DND-41 (cell line): ENCODE measurements at regions not wholly inside any gene's neighbourhood (a gene's known extent, or its start where the extent isn't known, plus 50 kb on each side); places are given as distances from the start of the nearest gene placed in this dataset.

Experiments used
- ATAC-seq: fragments of 200-7000 bp; cut with Tn5 transposase; 3 replicates; pipeline ENCODE4 v1.9.1; 2021; ENCODE audit warnings: low read depth; ENCODE audit not compliant: insufficient read depth
- DNase-seq: peaks from one replicate; pipeline ENCODE4 v3.0.0-alpha.2; 2020
- H2AFZ ChIP-seq: 2 replicates; pipeline ENCODE4 v1.6.0; 2012; ENCODE audit warnings: low read depth, low read length
- H3K27ac ChIP-seq: 2 replicates; pipeline ENCODE4 v1.5.1; 2012; ENCODE audit warnings: low read length, inconsistent platforms
- H3K27me3 ChIP-seq: fragments of 200-600 bp; sonication (generic); 2 replicates; pipeline ENCODE4 v1.6.0; 2012; ENCODE audit warnings: low read length, mild to moderate bottlenecking, inconsistent platforms; ENCODE audit not compliant: insufficient read depth, poor library complexity
- H3K36me3 ChIP-seq: 2 replicates; pipeline ENCODE4 v1.5.1; 2012; ENCODE audit warnings: low read length, inconsistent platforms; ENCODE audit not compliant: insufficient read depth
- H3K4me1 ChIP-seq: 2 replicates; pipeline ENCODE4 v1.5.1; 2012; ENCODE audit warnings: mild to moderate bottlenecking, low read length; ENCODE audit not compliant: insufficient read depth
- H3K4me2 ChIP-seq: 2 replicates; pipeline ENCODE4 v1.6.0; 2012; ENCODE audit warnings: mild to moderate bottlenecking, moderate library complexity, low read length, inconsistent platforms; ENCODE audit not compliant: insufficient read depth
- H3K4me3 ChIP-seq, 2 experiments: fragments of 200-600 bp in 1 of 2; shearing (Covaris generic) in 1 of 2; 2 replicates each; pipeline ENCODE4 v1.5.1; 2012 to 2016; ENCODE audit warnings: inconsistent platforms in 2 of 2, low read length in 2 of 2, mild to moderate bottlenecking in 2 of 2, low read depth in 1 of 2, moderate library complexity in 1 of 2
- H3K79me2 ChIP-seq: 2 replicates; pipeline ENCODE4 v1.6.0; 2012; ENCODE audit warnings: low read length, inconsistent platforms; ENCODE audit not compliant: insufficient read depth
- H3K9ac ChIP-seq: 2 replicates; pipeline ENCODE4 v1.6.0; 2012; ENCODE audit warnings: low read depth, mild to moderate bottlenecking, inconsistent platforms, low read length, moderate library complexity
- H3K9me3 ChIP-seq: 2 replicates; pipeline ENCODE4 v1.5.1; 2012; ENCODE audit warnings: low read length, moderate library complexity, mild to moderate bottlenecking, inconsistent platforms; ENCODE audit not compliant: insufficient read depth, severe bottlenecking
- H4K20me1 ChIP-seq: 2 replicates; pipeline ENCODE4 v1.6.0; 2012; ENCODE audit warnings: low read length; ENCODE audit not compliant: insufficient read depth
- CTCF ChIP-seq: IDR thresholded peaks from 2 replicates; pipeline ENCODE4 v1.5.1; 2012; ENCODE audit warnings: borderline replicate concordance, low read length, moderate library complexity, mild to moderate bottlenecking; ENCODE audit not compliant: poor library complexity, severe bottlenecking; ENCODE audit errors: extremely low read depth
- EZH2 ChIP-seq: IDR thresholded peaks from 3 replicates; pipeline ENCODE4 v1.6.1; 2012; ENCODE audit warnings: borderline replicate concordance, low read depth, mild to moderate bottlenecking, moderate library complexity, low read length, inconsistent platforms; ENCODE audit not compliant: severe bottlenecking

GRCh38 chr15:46644501-46645481 is 1010.0 kb downstream of the SQOR start:
- no peak for DNase-seq
- Histone ChIP-seq H3K9me3 (no peaks in the 10 kb centered on the region), H3K4me2 (no peak overlapping the region)

GRCh38 chr15:46646490-46646889 is 1011.7 kb downstream of the SQOR start:
- H3K79me2 ChIP-seq = no peaks in the 10 kb centered on the region
- H3K9me3 ChIP-seq = no peaks in the 10 kb centered on the region
- TF ChIP-seq CTCF = no peak
- TF ChIP-seq EZH2 = no peak
- H3K36me3 ChIP-seq = no peaks in the 10 kb centered on the region
- DNase-seq (no peak), ATAC-seq (no peak)
- H3K27me3 ChIP-seq = no peaks in the 10 kb centered on the region
- no peak overlapping the region for H3K4me3 ChIP-seq
- H4K20me1 ChIP-seq = no peaks in the 10 kb centered on the region
- no peaks in the 10 kb centered on the region for H3K4me1 ChIP-seq
- no peak overlapping the region for H2AFZ ChIP-seq
- no peak overlapping the region for H3K9ac ChIP-seq
- no peak overlapping the region for H3K4me2 ChIP-seq
- no peak overlapping the region for H3K27ac ChIP-seq

More at GRCh38 chr15:46644501-46645481, 1010.0 kb downstream of the SQOR start:
- H4K20me1 ChIP-seq = no peaks in the 10 kb centered on the region
- H3K9ac ChIP-seq = no peak overlapping the region
- H3K27me3 ChIP-seq = no peaks in the 10 kb centered on the region
- TF ChIP-seq EZH2 (no peak), CTCF (no peak)
- no peak for ATAC-seq
- no peaks in the 10 kb centered on the region for H3K4me1 ChIP-seq
- no peak overlapping the region for H2AFZ ChIP-seq
- no peak overlapping the region for H3K4me3 ChIP-seq
- H3K36me3 ChIP-seq = no peaks in the 10 kb centered on the region
- no peak overlapping the region for H3K27ac ChIP-seq
- H3K79me2 ChIP-seq = no peaks in the 10 kb centered on the region

- TF ChIP-seq EZH2 = no peak
- no peak for TF ChIP-seq CTCF
- H4K20me1 ChIP-seq = no peaks in the 10 kb centered on the region
These were observed 1012.2 kb downstream of the SQOR start for GRCh38 chr15:46647046-46647445.

More at GRCh38 chr15:46647046-46647445, 1012.2 kb downstream of the SQOR start:
- no peaks in the 10 kb centered on the region for H3K27me3 ChIP-seq
- H3K27ac ChIP-seq = no peak overlapping the region
- no peak overlapping the region for H3K4me3 ChIP-seq
- no peaks in the 10 kb centered on the region for H3K4me1 ChIP-seq
- DNase-seq (no peak), ATAC-seq (no peak)
- H3K36me3 ChIP-seq = no peaks in the 10 kb centered on the region
- no peak overlapping the region for H3K4me2 ChIP-seq
- no peak overlapping the region for H3K9ac ChIP-seq
- no peaks in the 10 kb centered on the region for H3K79me2 ChIP-seq
- no peak overlapping the region for H2AFZ ChIP-seq
- H3K9me3 ChIP-seq = no peaks in the 10 kb centered on the region
